ENCODE measurements at regions not wholly inside any gene's neighbourhood (a gene's known extent, or its start where the extent isn't known, plus 50 kb on each side); places are given as distances from the start of the nearest gene placed in this dataset.

- TF ChIP-seq EGR1 (IDR thresholded peaks at IDR 0.05): no peak
- no peak for TF ChIP-seq USF1 (IDR thresholded peaks at IDR 0.05)
- no peak for TF ChIP-seq ZBTB7A (IDR thresholded peaks at IDR 0.05; ENCODE audit: low read depth)
- no peak for TF ChIP-seq EP300 (IDR thresholded peaks at IDR 0.05; ENCODE audit: borderline replicate concordance)
- TF ChIP-seq TEAD4 (IDR thresholded peaks at IDR 0.05): no peak
- TF ChIP-seq TCF12 (IDR thresholded peaks at IDR 0.05; ENCODE audit: low read depth): no peak
- TF ChIP-seq RAD21 (IDR thresholded peaks at IDR 0.05; ENCODE audit: low read depth): no peak
- no peak for TF ChIP-seq TAF1 (IDR thresholded peaks at IDR 0.05; ENCODE audit: low read depth)
- TF ChIP-seq CREB1 (IDR thresholded peaks at IDR 0.05; ENCODE audit: low read depth): no peak
- TF ChIP-seq FOXM1 (IDR thresholded peaks at IDR 0.05; ENCODE audit: borderline replicate concordance, low read depth): no peak
Observed at GRCh38 chr2:166762746-166763145, 125.5 kb upstream of the XIRP2 start.

- no peak for TF ChIP-seq MAX (IDR thresholded peaks at IDR 0.05)
- no peak for TF ChIP-seq CREB1 (IDR thresholded peaks at IDR 0.05; ENCODE audit: low read depth)
- TF ChIP-seq TEAD4 (IDR thresholded peaks at IDR 0.05): no peak
- TF ChIP-seq EGR1 (IDR thresholded peaks at IDR 0.05): no peak
- TF ChIP-seq ZBTB7A (IDR thresholded peaks at IDR 0.05; ENCODE audit: low read depth): no peak
- no peak for TF ChIP-seq TCF12 (IDR thresholded peaks at IDR 0.05; ENCODE audit: low read depth)
- TF ChIP-seq CEBPB (IDR thresholded peaks at IDR 0.05): no peak
- no peak for TF ChIP-seq NFIC (IDR thresholded peaks at IDR 0.05)
- TF ChIP-seq YY1 (IDR thresholded peaks at IDR 0.05; ENCODE audit: low read depth): no peak
- TF ChIP-seq EP300 (IDR thresholded peaks at IDR 0.05; ENCODE audit: borderline replicate concordance): no peak
- TF ChIP-seq TAF1 (IDR thresholded peaks at IDR 0.05; ENCODE audit: low read depth): no peak
- no peak for TF ChIP-seq RAD21 (IDR thresholded peaks at IDR 0.05; ENCODE audit: low read depth)
- TF ChIP-seq USF1 (IDR thresholded peaks at IDR 0.05): no peak
- TF ChIP-seq FOXM1 (IDR thresholded peaks at IDR 0.05; ENCODE audit: borderline replicate concordance, low read depth): no peak
- TF ChIP-seq REST (IDR thresholded peaks at IDR 0.05; ENCODE audit: low read depth): no peak
Observed at GRCh38 chr2:166758956-166759355, 129.3 kb upstream of the XIRP2 start.

GRCh38 chr2:166750624-166751023, 137.7 kb upstream of the XIRP2 start:
- TF ChIP-seq RAD21 (IDR thresholded peaks at IDR 0.05; ENCODE audit: low read depth): no peak
- no peak for TF ChIP-seq TEAD4 (IDR thresholded peaks at IDR 0.05)
- TF ChIP-seq NFIC (IDR thresholded peaks at IDR 0.05): no peak
- no peak for TF ChIP-seq FOXM1 (IDR thresholded peaks at IDR 0.05; ENCODE audit: borderline replicate concordance, low read depth)
- no peak for TF ChIP-seq ZBTB7A (IDR thresholded peaks at IDR 0.05; ENCODE audit: low read depth)
- TF ChIP-seq MAX (IDR thresholded peaks at IDR 0.05): no peak
- TF ChIP-seq YY1 (IDR thresholded peaks at IDR 0.05; ENCODE audit: low read depth): no peak

GRCh38 chr2:166727095-166727494, 161.2 kb upstream of the XIRP2 start:
- TF ChIP-seq NFIC (IDR thresholded peaks at IDR 0.05) (no peak), USF1 (IDR thresholded peaks at IDR 0.05) (no peak), MAX (IDR thresholded peaks at IDR 0.05) (no peak), TEAD4 (IDR thresholded peaks at IDR 0.05) (no peak), YY1 (IDR thresholded peaks at IDR 0.05; ENCODE audit: low read depth) (no peak), RAD21 (IDR thresholded peaks at IDR 0.05; ENCODE audit: low read depth) (no peak), CREB1 (IDR thresholded peaks at IDR 0.05; ENCODE audit: low read depth) (no peak), FOXM1 (IDR thresholded peaks at IDR 0.05; ENCODE audit: borderline replicate concordance, low read depth) (no peak), TCF12 (IDR thresholded peaks at IDR 0.05; ENCODE audit: low read depth) (no peak), TAF1 (IDR thresholded peaks at IDR 0.05; ENCODE audit: low read depth) (no peak), ZBTB7A (IDR thresholded peaks at IDR 0.05; ENCODE audit: low read depth) (no peak), CEBPB (IDR thresholded peaks at IDR 0.05) (no peak), REST (IDR thresholded peaks at IDR 0.05; ENCODE audit: low read depth) (no peak), EP300 (IDR thresholded peaks at IDR 0.05; ENCODE audit: borderline replicate concordance) (no peak), EGR1 (IDR thresholded peaks at IDR 0.05) (no peak)

All from Ishikawa (cell line).